ENCODE measurements at regions not wholly inside any gene's neighbourhood (a gene's known extent, or its start where the extent isn't known, plus 50 kb on each side); places are given as distances from the start of the nearest gene placed in this dataset.

GRCh38 chr21:31429506-31429905, 85.4 kb upstream of the TIAM1 start:
- Histone ChIP-seq H3K27ac (ENCODE audit: extremely low read depth, low read depth, low read length) (no peak overlapping the region), H3K4me1 (replicated peaks in 1 of 2; ENCODE audit: control insufficient read depth in 2 of 2, insufficient read depth in 2 of 2, low read length in 2 of 2) (no peaks in the 10 kb centered on the region; a peak in 1 of 5 replicates), H3K9me3 (replicated peaks; ENCODE audit: control insufficient read depth, insufficient read depth, low read depth, low read length) (no peaks in the 10 kb centered on the region), H3K79me2 (ENCODE audit: control insufficient read depth, insufficient read depth, low read length) (no peaks in the 10 kb centered on the region), H2AFZ (ENCODE audit: low read depth, low read length) (no peak overlapping the region), H4K20me1 (replicated peaks; ENCODE audit: control insufficient read depth, insufficient read depth, low read length) (no peaks in the 10 kb centered on the region), H3K36me3 (ENCODE audit: control insufficient read depth, insufficient read depth, low read length) (no peaks in the 10 kb centered on the region), H3K4me2 (ENCODE audit: insufficient read depth, low read length) (no peak overlapping the region; the same call in 1 of the 2 replicates), H3K27me3 (ENCODE audit: control insufficient read depth in 2 of 2, insufficient read depth in 2 of 2, low read length in 2 of 2) (peaks cover 2 to 8% of the 10 kb centered on the region in 2 experiments; a peak in 1 of 5 replicates), H3K4me3 (no peak overlapping the region), H3K9me1 (ENCODE audit: control insufficient read depth, insufficient read depth, low read length) (no peaks in the 10 kb centered on the region), H3K9ac (ENCODE audit: insufficient read depth in 1 of 2, low read depth in 2 of 2, low read length in 2 of 2) (peak overlapping the region in 1 of 2 experiments; percentile 45; a peak in 1 of 4 replicates)
- FAIRE-seq (no peak), ATAC-seq (peak; percentile 54), DNase-seq (ENCODE audit: extremely low read depth in 1 of 4, low spot score in 3 of 4) (peak in 1 of 4 experiments; percentile 3)
- in situ Hi-C loops (cut with MboI), result no loop called here
- BruUV-seq (replicated peaks), result no TSS peak
- ChIA-PET CTCF (ENCODE audit: low intra/inter-chr PET ratio) (no interaction called here), POLR2A (no interaction called here)
- 3% methylated on average over 9 of the region's 9 CpGs for WGBS (ENCODE audit: insufficient coverage, low coverage, missing lambda C conversion rate)
- intact Hi-C loops (cut with micrococcal nuclease), result no loop called here
- no peak for TF ChIP-seq ZNF830 (CRISPR knock-in tag; IDR thresholded peaks at IDR 0.05)
- no peak for TF ChIP-seq ZBTB7A (IDR thresholded peaks at IDR 0.05; ENCODE audit: borderline replicate concordance, control insufficient read depth, low read depth, low read length)
- TF ChIP-seq, protein P1, sequence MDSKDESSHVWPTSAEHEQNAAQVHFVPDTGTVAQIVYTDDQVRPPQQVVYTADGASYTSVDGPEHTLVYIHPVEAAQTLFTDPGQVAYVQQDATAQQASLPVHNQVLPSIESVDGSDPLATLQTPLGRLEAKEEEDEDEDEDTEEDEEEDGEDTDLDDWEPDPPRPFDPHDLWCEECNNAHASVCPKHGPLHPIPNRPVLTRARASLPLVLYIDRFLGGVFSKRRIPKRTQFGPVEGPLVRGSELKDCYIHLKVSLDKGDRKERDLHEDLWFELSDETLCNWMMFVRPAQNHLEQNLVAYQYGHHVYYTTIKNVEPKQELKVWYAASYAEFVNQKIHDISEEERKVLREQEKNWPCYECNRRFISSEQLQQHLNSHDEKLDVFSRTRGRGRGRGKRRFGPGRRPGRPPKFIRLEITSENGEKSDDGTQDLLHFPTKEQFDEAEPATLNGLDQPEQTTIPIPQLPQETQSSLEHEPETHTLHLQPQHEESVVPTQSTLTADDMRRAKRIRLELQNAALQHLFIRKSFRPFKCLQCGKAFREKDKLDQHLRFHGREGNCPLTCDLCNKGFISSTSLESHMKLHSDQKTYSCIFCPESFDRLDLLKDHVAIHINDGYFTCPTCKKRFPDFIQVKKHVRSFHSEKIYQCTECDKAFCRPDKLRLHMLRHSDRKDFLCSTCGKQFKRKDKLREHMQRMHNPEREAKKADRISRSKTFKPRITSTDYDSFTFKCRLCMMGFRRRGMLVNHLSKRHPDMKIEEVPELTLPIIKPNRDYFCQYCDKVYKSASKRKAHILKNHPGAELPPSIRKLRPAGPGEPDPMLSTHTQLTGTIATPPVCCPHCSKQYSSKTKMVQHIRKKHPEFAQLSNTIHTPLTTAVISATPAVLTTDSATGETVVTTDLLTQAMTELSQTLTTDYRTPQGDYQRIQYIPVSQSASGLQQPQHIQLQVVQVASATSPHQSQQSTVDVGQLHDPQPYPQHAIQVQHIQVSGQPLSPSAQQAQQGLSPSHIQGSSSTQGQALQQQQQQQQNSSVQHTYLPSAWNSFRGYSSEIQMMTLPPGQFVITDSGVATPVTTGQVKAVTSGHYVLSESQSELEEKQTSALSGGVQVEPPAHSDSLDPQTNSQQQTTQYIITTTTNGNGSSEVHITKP (IDR thresholded peaks at IDR 0.05; ENCODE audit: partially characterized antibody), result peak; percentile 24
